ENCODE measurements at regions not wholly inside any gene's neighbourhood (a gene's known extent, or its start where the extent isn't known, plus 50 kb on each side); places are given as distances from the start of the nearest gene placed in this dataset.
"Not testable (repeated sequence)": the region's sequence is repeated elsewhere in the genome, so short reads cannot be mapped to it uniquely, and the experiment has no call there.

- H3K9me3 ChIP-seq = no peaks in the 10 kb centered on the region
- H3K36me3 ChIP-seq = no peaks in the 10 kb centered on the region
- DNase-seq = no peak
- H3K4me3 ChIP-seq (ENCODE audit: low read depth, low read length) = no peak overlapping the region
- no peaks in the 10 kb centered on the region for H3K4me1 ChIP-seq
- no peaks in the 10 kb centered on the region for H3K27me3 ChIP-seq
- TF ChIP-seq CTCF (IDR thresholded peaks at IDR 0.05; ENCODE audit: low read depth, low read length) = no peak
These were observed 430.5 kb upstream of the POU3F4 start for GRCh38 chrX:83077606-83078005.

- H3K36me3 ChIP-seq = no peaks in the 10 kb centered on the region
- no peak for DNase-seq
- no peak for TF ChIP-seq CTCF (IDR thresholded peaks at IDR 0.05; ENCODE audit: low read depth, low read length)
- no peak overlapping the region for H3K4me3 ChIP-seq (ENCODE audit: low read depth, low read length)
- no peaks in the 10 kb centered on the region for H3K4me1 ChIP-seq
- no peaks in the 10 kb centered on the region for H3K9me3 ChIP-seq
- no peaks in the 10 kb centered on the region for H3K27me3 ChIP-seq
These were observed 406.1 kb upstream of the POU3F4 start for GRCh38 chrX:83101961-83102360.

GRCh38 chrX:83108278-83108677, 399.8 kb upstream of the POU3F4 start:
- Histone ChIP-seq H3K4me3 (ENCODE audit: low read depth, low read length) (no peak overlapping the region), H3K4me1 (no peaks in the 10 kb centered on the region), H3K36me3 (no peaks in the 10 kb centered on the region), H3K9me3 (no peaks in the 10 kb centered on the region), H3K27me3 (no peaks in the 10 kb centered on the region)
- no peak for DNase-seq
- no peak for TF ChIP-seq CTCF (IDR thresholded peaks at IDR 0.05; ENCODE audit: low read depth, low read length)

GRCh38 chrX:83145876-83146275, 362.2 kb upstream of the POU3F4 start:
- H3K4me3 ChIP-seq (ENCODE audit: low read depth, low read length) = no peak overlapping the region
- no peaks in the 10 kb centered on the region for H3K4me1 ChIP-seq
- no peak for TF ChIP-seq CTCF (IDR thresholded peaks at IDR 0.05; ENCODE audit: low read depth, low read length)
- no peaks in the 10 kb centered on the region for H3K36me3 ChIP-seq
- no peaks in the 10 kb centered on the region for H3K27me3 ChIP-seq
- no peaks in the 10 kb centered on the region for H3K9me3 ChIP-seq
- DNase-seq = no peak

GRCh38 chrX:83160096-83160495, 348.0 kb upstream of the POU3F4 start:
- Histone ChIP-seq H3K36me3 (no peaks in the 10 kb centered on the region), H3K9me3 (no peaks in the 10 kb centered on the region), H3K4me3 (ENCODE audit: low read depth, low read length) (no peak overlapping the region), H3K27me3 (no peaks in the 10 kb centered on the region), H3K4me1 (no peaks in the 10 kb centered on the region)
- no peak for TF ChIP-seq CTCF (IDR thresholded peaks at IDR 0.05; ENCODE audit: low read depth, low read length)
- no peak for DNase-seq

- DNase-seq; H3K36me3 ChIP-seq; H3K4me3 ChIP-seq (ENCODE audit: low read depth, low read length); H3K4me1 ChIP-seq; H3K9me3 ChIP-seq; H3K27me3 ChIP-seq: not testable (repeated sequence)
These were observed 344.0 kb upstream of the POU3F4 start for GRCh38 chrX:83164063-83164462.

- H3K27me3 ChIP-seq = no peaks in the 10 kb centered on the region
- no peaks in the 10 kb centered on the region for H3K4me1 ChIP-seq
- H3K4me3 ChIP-seq (ENCODE audit: low read depth, low read length) = no peak overlapping the region
- DNase-seq = no peak
- no peak for TF ChIP-seq CTCF (IDR thresholded peaks at IDR 0.05; ENCODE audit: low read depth, low read length)
- H3K36me3 ChIP-seq = no peaks in the 10 kb centered on the region
- H3K9me3 ChIP-seq = no peaks in the 10 kb centered on the region
These were observed 338.4 kb upstream of the POU3F4 start for GRCh38 chrX:83169683-83170082.

All from BE2C (cell line).